ENCODE measurements at regions not wholly inside any gene's neighbourhood (a gene's known extent, or its start where the extent isn't known, plus 50 kb on each side); places are given as distances from the start of the nearest gene placed in this dataset.

GRCh38 chr10:88057720-88058119 lies 194.3 kb downstream of the PTEN start:
- in situ Hi-C loops (cut with MboI; ENCODE audit: low pct_unique_long_range_greater_than_20kb, low sequenced_read_pairs, unreplicated experiment): no loop called here
- no peak for DNase-seq (ENCODE audit: low spot score)

GRCh38 chr10:88058750-88059149 lies 195.3 kb downstream of the PTEN start:
- no peak for TF ChIP-seq CTCF (IDR thresholded peaks at IDR 0.05; ENCODE audit: extremely low read depth, insufficient read depth, missing control alignments)
- DNase-seq (ENCODE audit: low spot score): no peak
- in situ Hi-C loops (cut with MboI; ENCODE audit: low pct_unique_long_range_greater_than_20kb, low sequenced_read_pairs, unreplicated experiment): no loop called here

More at GRCh38 chr10:88057720-88058119, 194.3 kb downstream of the PTEN start:
- TF ChIP-seq CTCF (IDR thresholded peaks at IDR 0.05; ENCODE audit: extremely low read depth, insufficient read depth, missing control alignments): no peak

- in situ Hi-C loops (cut with MboI; ENCODE audit: low pct_unique_long_range_greater_than_20kb, low sequenced_read_pairs, unreplicated experiment): no loop called here
- TF ChIP-seq CTCF (IDR thresholded peaks at IDR 0.05; ENCODE audit: extremely low read depth, insufficient read depth, missing control alignments): no peak
These were observed 195.8 kb downstream of the PTEN start for GRCh38 chr10:88059190-88059589.

GRCh38 chr10:88060762-88061161 lies 197.3 kb downstream of the PTEN start:
- in situ Hi-C loops (cut with MboI; ENCODE audit: low pct_unique_long_range_greater_than_20kb, low sequenced_read_pairs, unreplicated experiment): no loop called here
- no peak for TF ChIP-seq CTCF (IDR thresholded peaks at IDR 0.05; ENCODE audit: extremely low read depth, insufficient read depth, missing control alignments)
- no peak for DNase-seq (ENCODE audit: low spot score)

More at GRCh38 chr10:88059190-88059589, 195.8 kb downstream of the PTEN start:
- no peak for DNase-seq (ENCODE audit: low spot score)

- peak; percentile 45 for DNase-seq (ENCODE audit: low spot score)
- TF ChIP-seq CTCF (IDR thresholded peaks at IDR 0.05; ENCODE audit: extremely low read depth, insufficient read depth, missing control alignments): no peak
- in situ Hi-C loops (cut with MboI; ENCODE audit: low pct_unique_long_range_greater_than_20kb, low sequenced_read_pairs, unreplicated experiment): no loop called here
These were observed 199.0 kb downstream of the PTEN start for GRCh38 chr10:88062385-88062784.

- in situ Hi-C loops (cut with MboI; ENCODE audit: low pct_unique_long_range_greater_than_20kb, low sequenced_read_pairs, unreplicated experiment): no loop called here
- no peak for DNase-seq (ENCODE audit: low spot score)
- no peak for TF ChIP-seq CTCF (IDR thresholded peaks at IDR 0.05; ENCODE audit: extremely low read depth, insufficient read depth, missing control alignments)
These were observed 199.5 kb downstream of the PTEN start for GRCh38 chr10:88062798-88063472.
